ENCODE measurements at regions not wholly inside any gene's neighbourhood (a gene's known extent, or its start where the extent isn't known, plus 50 kb on each side); places are given as distances from the start of the nearest gene placed in this dataset.

DNA sequence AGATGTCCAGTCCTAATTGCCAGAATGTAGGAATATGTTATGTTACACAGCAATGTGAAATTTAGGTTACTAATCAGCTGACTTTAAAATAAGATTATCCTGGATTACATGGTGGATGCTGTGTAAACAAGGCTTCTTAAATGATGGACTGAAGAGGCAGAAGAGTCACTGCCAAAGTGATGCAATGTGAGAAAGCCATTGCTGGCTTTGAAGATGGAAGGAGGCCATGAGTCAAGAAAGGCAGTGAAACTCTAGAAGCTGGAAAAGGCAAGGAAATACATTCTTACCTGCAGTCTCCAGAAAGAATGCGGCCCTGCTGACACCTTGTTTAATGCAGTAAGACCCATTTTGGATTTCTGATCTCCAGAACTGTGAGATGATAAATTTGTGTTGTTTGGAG lies 179.1 kb upstream of the ZPLD1 start:
- Mint-ChIP-seq H3K9me3 (no peaks in the 10 kb centered on the region), H3K27ac (no peak overlapping the region), H3K4me3 (no peak overlapping the region), H3K27me3 (ENCODE audit: low read depth) (peaks cover 6% of the 10 kb centered on the region), H3K36me3 (ENCODE audit: insufficient read depth in 2 of 2) (no peaks in the 10 kb centered on the region), H3K4me1 (ENCODE audit: low read depth) (no peaks in the 10 kb centered on the region)
- ATAC-seq (replicated peaks in 1 of 2) (no peak), DNase-seq (no peak)

GRCh38 chr3:102258666-102259227 lies 176.1 kb upstream of the ZPLD1 start:
- Mint-ChIP-seq H3K36me3 (ENCODE audit: insufficient read depth in 2 of 2) (no peaks in the 10 kb centered on the region), H3K4me1 (ENCODE audit: low read depth) (no peaks in the 10 kb centered on the region), H3K27me3 (ENCODE audit: low read depth) (peaks cover 6% of the 10 kb centered on the region), H3K9me3 (no peaks in the 10 kb centered on the region), H3K27ac (no peak overlapping the region), H3K4me3 (no peak overlapping the region)
- ATAC-seq (replicated peaks in 1 of 2), result no peak
- no peak for DNase-seq

GRCh38 chr3:102259663-102260062 lies 175.2 kb upstream of the ZPLD1 start:
- Mint-ChIP-seq H3K9me3 (no peaks in the 10 kb centered on the region), H3K27ac (no peak overlapping the region), H3K27me3 (ENCODE audit: low read depth) (peaks cover 6% of the 10 kb centered on the region), H3K4me3 (no peak overlapping the region), H3K36me3 (ENCODE audit: insufficient read depth in 2 of 2) (no peaks in the 10 kb centered on the region), H3K4me1 (ENCODE audit: low read depth) (no peaks in the 10 kb centered on the region)
- ATAC-seq (replicated peaks in 1 of 2) (no peak), DNase-seq (no peak)

- Mint-ChIP-seq H3K36me3 (ENCODE audit: insufficient read depth in 2 of 2) (no peaks in the 10 kb centered on the region), H3K4me1 (ENCODE audit: low read depth) (no peaks in the 10 kb centered on the region), H3K4me3 (no peak overlapping the region), H3K27ac (no peak overlapping the region), H3K9me3 (no peaks in the 10 kb centered on the region), H3K27me3 (ENCODE audit: low read depth) (no peaks in the 10 kb centered on the region)
- ATAC-seq (replicated peaks in 1 of 2) (no peak), DNase-seq (no peak)
Observed at GRCh38 chr3:102265720-102266119, 169.1 kb upstream of the ZPLD1 start.

- no peaks in the 10 kb centered on the region for H3K4me1 Mint-ChIP-seq (ENCODE audit: low read depth)
- peaks cover 0 to 1% of the 10 kb centered on the region in 2 donors for H3K9me3 Mint-ChIP-seq
- H3K4me3 Mint-ChIP-seq, result no peak overlapping the region
- H3K27ac Mint-ChIP-seq, result no peak overlapping the region
- no peak for ATAC-seq (replicated peaks in 1 of 2)
- DNase-seq, result no peak
- no peaks in the 10 kb centered on the region for H3K27me3 Mint-ChIP-seq (ENCODE audit: low read depth)
- no peaks in the 10 kb centered on the region for H3K36me3 Mint-ChIP-seq (ENCODE audit: insufficient read depth in 2 of 2)
Observed at GRCh38 chr3:102269406-102269805, 165.4 kb upstream of the ZPLD1 start.

DNA sequence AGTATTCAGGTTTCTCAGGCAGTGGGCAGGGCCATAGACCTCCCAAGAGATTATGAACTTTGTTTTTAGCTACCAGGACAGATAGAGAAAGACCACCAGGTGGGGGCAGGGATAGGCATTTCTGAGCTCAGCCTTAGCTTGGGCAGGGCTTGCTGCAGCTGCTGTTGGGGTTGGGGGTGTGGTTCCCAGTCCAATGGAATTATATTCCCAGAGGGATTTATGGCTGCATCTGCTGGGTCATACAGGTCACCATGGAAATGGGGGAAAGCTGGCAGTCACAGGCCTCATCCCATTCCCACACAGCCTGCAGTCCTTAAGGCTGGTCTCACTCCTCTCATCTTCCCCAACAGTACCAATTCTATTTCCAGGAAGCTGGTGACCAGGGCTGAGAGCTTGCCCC lies 144.6 kb upstream of the ZPLD1 start:
- no peak for ATAC-seq (replicated peaks in 1 of 2)
- Mint-ChIP-seq H3K4me1 (ENCODE audit: low read depth) (no peaks in the 10 kb centered on the region), H3K27ac (no peak overlapping the region), H3K9me3 (peaks cover 0 to 2% of the 10 kb centered on the region in 2 donors), H3K4me3 (no peak overlapping the region), H3K27me3 (ENCODE audit: low read depth) (peaks cover 6% of the 10 kb centered on the region), H3K36me3 (ENCODE audit: insufficient read depth in 2 of 2) (no peaks in the 10 kb centered on the region)
- DNase-seq, result no peak

DNA sequence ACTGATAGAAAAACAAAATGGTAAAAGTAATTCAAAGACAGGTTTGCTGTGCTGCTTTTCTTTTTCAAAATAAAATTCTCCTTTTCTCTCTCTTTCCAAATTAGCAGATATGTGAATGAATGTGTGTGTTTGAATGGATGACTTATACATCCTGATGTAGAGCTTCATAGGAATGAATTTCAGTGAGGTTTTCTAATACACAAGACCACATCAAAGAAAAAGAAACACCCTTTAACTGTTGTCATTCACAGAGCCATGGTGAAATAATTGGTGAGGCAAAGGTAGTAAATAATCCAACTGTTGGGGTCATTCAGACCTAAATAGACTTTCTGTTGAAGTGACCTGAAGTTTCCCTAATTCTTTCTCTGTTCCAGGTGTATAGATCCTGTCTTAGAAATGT lies 139.1 kb upstream of the ZPLD1 start:
- ATAC-seq (replicated peaks in 1 of 2), result no peak
- H3K27ac Mint-ChIP-seq, result no peak overlapping the region
- H3K4me3 Mint-ChIP-seq, result no peak overlapping the region
- no peaks in the 10 kb centered on the region for H3K9me3 Mint-ChIP-seq
- no peaks in the 10 kb centered on the region for H3K36me3 Mint-ChIP-seq (ENCODE audit: insufficient read depth in 2 of 2)
- H3K27me3 Mint-ChIP-seq (ENCODE audit: low read depth), result peaks cover 24% of the 10 kb centered on the region
- no peak for DNase-seq
- peaks cover 7% of the 10 kb centered on the region for H3K4me1 Mint-ChIP-seq (ENCODE audit: low read depth)

- Mint-ChIP-seq H3K27ac (no peak overlapping the region), H3K4me1 (ENCODE audit: low read depth) (peaks cover 13% of the 10 kb centered on the region), H3K27me3 (ENCODE audit: low read depth) (peaks cover 26% of the 10 kb centered on the region), H3K9me3 (no peaks in the 10 kb centered on the region), H3K36me3 (ENCODE audit: insufficient read depth in 2 of 2) (no peaks in the 10 kb centered on the region), H3K4me3 (no peak overlapping the region)
- no peak for ATAC-seq (replicated peaks in 1 of 2)
- DNase-seq, result no peak
Observed at GRCh38 chr3:102297072-102297658, 137.7 kb upstream of the ZPLD1 start.

DNA sequence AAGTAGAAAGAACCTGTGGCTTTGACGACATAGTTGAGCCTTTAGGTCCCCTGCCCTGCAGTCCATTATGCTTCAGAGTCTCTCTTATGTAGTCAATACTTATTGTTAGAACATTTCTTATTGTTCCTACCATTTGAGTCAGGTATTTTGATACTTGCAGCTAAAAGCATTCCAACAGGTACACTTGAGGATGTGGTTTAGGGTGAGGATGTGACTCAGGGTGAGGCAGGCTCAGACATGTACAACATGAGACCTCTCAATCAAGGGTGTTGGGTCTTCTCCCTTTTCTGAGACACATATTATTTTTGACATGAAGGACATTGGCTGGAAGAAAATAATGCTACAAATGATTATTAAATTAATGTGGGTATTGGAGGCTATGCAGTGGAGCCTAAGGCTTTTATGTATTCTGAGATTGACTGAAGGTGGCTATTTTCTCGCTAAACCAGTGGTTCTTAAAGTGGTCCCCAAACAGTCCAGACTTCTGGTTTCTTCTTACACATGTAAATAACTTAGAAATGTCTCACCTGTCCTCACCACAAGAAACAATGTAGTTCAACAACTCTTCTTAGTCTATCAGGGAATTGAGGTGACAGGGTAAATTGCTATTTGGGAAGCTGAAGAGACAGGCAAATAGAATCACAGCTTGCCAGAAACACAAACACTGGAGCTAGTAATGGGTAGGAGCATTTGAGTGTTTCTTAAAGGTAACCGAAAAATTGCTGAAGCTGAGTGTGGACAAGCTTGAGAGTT lies 135.5 kb upstream of the ZPLD1 start:
- H3K4me3 Mint-ChIP-seq, result no peak overlapping the region
- H3K27me3 Mint-ChIP-seq (ENCODE audit: low read depth), result peaks cover 30% of the 10 kb centered on the region
- H3K27ac Mint-ChIP-seq, result peak overlapping the region; percentile 75
- H3K4me1 Mint-ChIP-seq (ENCODE audit: low read depth), result peaks cover 13% of the 10 kb centered on the region
- ATAC-seq (replicated peaks in 1 of 2), result peak; percentile 81 to 94
- peak; percentile 3 to 16 for DNase-seq
- no peaks in the 10 kb centered on the region for H3K36me3 Mint-ChIP-seq (ENCODE audit: insufficient read depth in 2 of 2)
- no peaks in the 10 kb centered on the region for H3K9me3 Mint-ChIP-seq

GRCh38 chr3:102301155-102301880 lies 133.5 kb upstream of the ZPLD1 start:
- no peak overlapping the region for H3K4me3 Mint-ChIP-seq
- peaks cover 13% of the 10 kb centered on the region for H3K4me1 Mint-ChIP-seq (ENCODE audit: low read depth)
- no peaks in the 10 kb centered on the region for H3K9me3 Mint-ChIP-seq
- ATAC-seq (replicated peaks in 1 of 2) (no peak), DNase-seq (no peak)
- H3K27me3 Mint-ChIP-seq (ENCODE audit: low read depth), result peaks cover 19% of the 10 kb centered on the region
- H3K27ac Mint-ChIP-seq, result no peak overlapping the region
- no peaks in the 10 kb centered on the region for H3K36me3 Mint-ChIP-seq (ENCODE audit: insufficient read depth in 2 of 2)

- Mint-ChIP-seq H3K27ac (no peak overlapping the region), H3K4me3 (no peak overlapping the region), H3K4me1 (ENCODE audit: low read depth) (peaks cover 13% of the 10 kb centered on the region), H3K27me3 (ENCODE audit: low read depth) (peaks cover 12% of the 10 kb centered on the region), H3K36me3 (ENCODE audit: insufficient read depth in 2 of 2) (no peaks in the 10 kb centered on the region), H3K9me3 (no peaks in the 10 kb centered on the region)
- ATAC-seq (replicated peaks in 1 of 2), result no peak
- no peak for DNase-seq
Observed at GRCh38 chr3:102302020-102302419, 132.8 kb upstream of the ZPLD1 start.

- peaks cover 7% of the 10 kb centered on the region for H3K4me1 Mint-ChIP-seq (ENCODE audit: low read depth)
- peaks cover 6% of the 10 kb centered on the region for H3K27me3 Mint-ChIP-seq (ENCODE audit: low read depth)
- no peaks in the 10 kb centered on the region for H3K9me3 Mint-ChIP-seq
- DNase-seq, result no peak
- H3K27ac Mint-ChIP-seq, result no peak overlapping the region
- no peak overlapping the region for H3K4me3 Mint-ChIP-seq
- no peaks in the 10 kb centered on the region for H3K36me3 Mint-ChIP-seq (ENCODE audit: insufficient read depth in 2 of 2)
- no peak for ATAC-seq (replicated peaks in 1 of 2)
Observed at GRCh38 chr3:102304550-102304949, 130.3 kb upstream of the ZPLD1 start.

DNA sequence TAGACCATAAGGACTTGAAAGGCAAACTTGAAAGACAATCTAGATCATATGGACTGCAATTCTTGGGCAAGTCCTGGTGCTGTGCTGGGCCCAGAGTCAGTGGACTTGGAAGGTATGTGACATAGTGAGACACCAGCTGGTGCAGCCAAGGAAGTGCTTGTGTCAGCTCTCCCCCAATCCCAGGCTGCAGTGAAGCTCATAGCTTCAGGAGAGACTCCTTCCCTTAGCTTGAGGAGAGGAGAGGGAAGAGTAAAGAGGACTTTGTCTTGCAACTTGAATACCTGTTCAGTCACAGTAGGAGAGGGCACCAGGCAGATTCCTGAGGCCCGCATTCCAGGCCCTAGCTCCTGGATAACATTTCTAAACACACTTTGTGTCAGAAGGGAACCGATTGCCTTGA lies 127.4 kb upstream of the ZPLD1 start:
- Mint-ChIP-seq H3K36me3 (ENCODE audit: insufficient read depth in 2 of 2) (no peaks in the 10 kb centered on the region), H3K27me3 (ENCODE audit: low read depth) (peaks cover 1% of the 10 kb centered on the region), H3K9me3 (no peaks in the 10 kb centered on the region), H3K4me3 (no peak overlapping the region), H3K4me1 (ENCODE audit: low read depth) (no peaks in the 10 kb centered on the region), H3K27ac (no peak overlapping the region)
- DNase-seq (no peak), ATAC-seq (replicated peaks in 1 of 2) (no peak)
